ENCODE measurements at regions not wholly inside any gene's neighbourhood (a gene's known extent, or its start where the extent isn't known, plus 50 kb on each side); places are given as distances from the start of the nearest gene placed in this dataset.

GRCh38 chr14:57008534-57008933 lies 198.3 kb upstream of the OTX2 start:
- no peak for DNase-seq (ENCODE audit: insufficient read length, low spot score, missing footprints)
- Histone ChIP-seq H3K4me3 (ENCODE audit: insufficient read depth, low read length) (no peak overlapping the region), H3K4me1 (ENCODE audit: insufficient read depth, low read length) (no peaks in the 10 kb centered on the region), H3K27me3 (ENCODE audit: insufficient read depth, low read length) (no peaks in the 10 kb centered on the region), H4K20me1 (ENCODE audit: insufficient read depth, low read length) (no peaks in the 10 kb centered on the region), H3K9me3 (ENCODE audit: low read depth, low read length) (no peaks in the 10 kb centered on the region), H2AFZ (ENCODE audit: low read length) (no peak overlapping the region), H3K4me2 (ENCODE audit: insufficient read depth, low read length) (no peak overlapping the region), H3K36me3 (ENCODE audit: insufficient read depth, low read length) (no peaks in the 10 kb centered on the region), H3K27ac (ENCODE audit: low read depth, low read length) (no peak overlapping the region), H3K79me2 (ENCODE audit: insufficient read depth, low read length) (no peaks in the 10 kb centered on the region)
- no peak for TF ChIP-seq CTCF (IDR thresholded peaks at IDR 0.05; ENCODE audit: extremely low read depth, low read depth, low read length)

- no peak for DNase-seq (ENCODE audit: insufficient read length, low spot score, missing footprints)
- no peaks in the 10 kb centered on the region for H4K20me1 ChIP-seq (ENCODE audit: insufficient read depth, low read length)
- H3K4me2 ChIP-seq (ENCODE audit: insufficient read depth, low read length) = no peak overlapping the region
- H3K79me2 ChIP-seq (ENCODE audit: insufficient read depth, low read length) = no peaks in the 10 kb centered on the region
- H2AFZ ChIP-seq (ENCODE audit: low read length) = no peak overlapping the region
- H3K27ac ChIP-seq (ENCODE audit: low read depth, low read length) = no peak overlapping the region
- H3K36me3 ChIP-seq (ENCODE audit: insufficient read depth, low read length) = no peaks in the 10 kb centered on the region
- H3K9me3 ChIP-seq (ENCODE audit: low read depth, low read length) = no peaks in the 10 kb centered on the region
- H3K4me1 ChIP-seq (ENCODE audit: insufficient read depth, low read length) = no peaks in the 10 kb centered on the region
- TF ChIP-seq CTCF (IDR thresholded peaks at IDR 0.05; ENCODE audit: extremely low read depth, low read depth, low read length) = no peak
- H3K27me3 ChIP-seq (ENCODE audit: insufficient read depth, low read length) = no peaks in the 10 kb centered on the region
- no peak overlapping the region for H3K4me3 ChIP-seq (ENCODE audit: insufficient read depth, low read length)
Observed at GRCh38 chr14:56998728-56999127, 188.4 kb upstream of the OTX2 start.

GRCh38 chr14:56996721-56997399 lies 186.6 kb upstream of the OTX2 start:
- Histone ChIP-seq H4K20me1 (ENCODE audit: insufficient read depth, low read length) (no peaks in the 10 kb centered on the region), H3K36me3 (ENCODE audit: insufficient read depth, low read length) (no peaks in the 10 kb centered on the region)
- TF ChIP-seq CTCF (IDR thresholded peaks at IDR 0.05; ENCODE audit: extremely low read depth, low read depth, low read length) = no peak

GRCh38 chr14:56995010-56995409 lies 184.7 kb upstream of the OTX2 start:
- Histone ChIP-seq H3K9me3 (ENCODE audit: low read depth, low read length) (no peaks in the 10 kb centered on the region), H2AFZ (ENCODE audit: low read length) (no peak overlapping the region), H4K20me1 (ENCODE audit: insufficient read depth, low read length) (no peaks in the 10 kb centered on the region), H3K27me3 (ENCODE audit: insufficient read depth, low read length) (no peaks in the 10 kb centered on the region), H3K79me2 (ENCODE audit: insufficient read depth, low read length) (no peaks in the 10 kb centered on the region), H3K27ac (ENCODE audit: low read depth, low read length) (no peak overlapping the region), H3K4me1 (ENCODE audit: insufficient read depth, low read length) (no peaks in the 10 kb centered on the region), H3K4me2 (ENCODE audit: insufficient read depth, low read length) (no peak overlapping the region), H3K36me3 (ENCODE audit: insufficient read depth, low read length) (no peaks in the 10 kb centered on the region), H3K4me3 (ENCODE audit: insufficient read depth, low read length) (no peak overlapping the region)
- no peak for TF ChIP-seq CTCF (IDR thresholded peaks at IDR 0.05; ENCODE audit: extremely low read depth, low read depth, low read length)
- DNase-seq (ENCODE audit: insufficient read length, low spot score, missing footprints) = no peak

More at GRCh38 chr14:56996721-56997399, 186.6 kb upstream of the OTX2 start:
- Histone ChIP-seq H2AFZ (ENCODE audit: low read length) (no peak overlapping the region), H3K4me2 (ENCODE audit: insufficient read depth, low read length) (no peak overlapping the region), H3K27ac (ENCODE audit: low read depth, low read length) (no peak overlapping the region), H3K27me3 (ENCODE audit: insufficient read depth, low read length) (no peaks in the 10 kb centered on the region), H3K4me1 (ENCODE audit: insufficient read depth, low read length) (no peaks in the 10 kb centered on the region), H3K79me2 (ENCODE audit: insufficient read depth, low read length) (no peaks in the 10 kb centered on the region), H3K4me3 (ENCODE audit: insufficient read depth, low read length) (no peak overlapping the region), H3K9me3 (ENCODE audit: low read depth, low read length) (no peaks in the 10 kb centered on the region)
- no peak for DNase-seq (ENCODE audit: insufficient read length, low spot score, missing footprints)

Data from osteoblast (primary cell).